HG02870 (cell line): ENCODE measurements at regions not wholly inside any gene's neighbourhood (a gene's known extent, or its start where the extent isn't known, plus 50 kb on each side); places are given as distances from the start of the nearest gene placed in this dataset.
"Not testable (repeated sequence)": the region's sequence is repeated elsewhere in the genome, so short reads cannot be mapped to it uniquely, and the experiment has no call there.

Experiments used
- ATAC-seq: cut with Tn5 transposase; IDR thresholded peaks from one replicate; pipeline ENCODE4 v1.9.1; 2021; ENCODE audit warnings: mild to moderate bottlenecking, moderate library complexity; ENCODE audit not compliant: unreplicated experiment

DNA sequence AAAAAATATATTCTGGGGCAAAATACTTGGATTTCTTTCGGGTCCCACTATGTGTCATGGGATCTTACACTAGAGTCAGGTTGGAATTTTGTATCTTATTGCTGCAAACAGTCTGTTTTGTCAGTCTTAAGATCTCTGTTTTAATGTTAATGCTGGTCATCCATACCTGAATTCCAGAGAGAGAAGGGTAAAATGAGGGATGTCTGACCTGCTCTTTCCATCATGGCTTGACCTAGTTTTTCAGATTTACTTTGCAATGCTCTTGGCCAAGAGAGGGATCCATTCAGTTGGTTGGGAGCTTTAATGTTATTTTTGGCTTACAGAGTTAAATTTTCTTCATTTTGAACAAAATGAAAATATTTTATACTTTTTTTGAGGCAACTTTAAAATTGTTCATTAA is 117.2 kb downstream of the CASP12 start:
- no peak for ATAC-seq

DNA sequence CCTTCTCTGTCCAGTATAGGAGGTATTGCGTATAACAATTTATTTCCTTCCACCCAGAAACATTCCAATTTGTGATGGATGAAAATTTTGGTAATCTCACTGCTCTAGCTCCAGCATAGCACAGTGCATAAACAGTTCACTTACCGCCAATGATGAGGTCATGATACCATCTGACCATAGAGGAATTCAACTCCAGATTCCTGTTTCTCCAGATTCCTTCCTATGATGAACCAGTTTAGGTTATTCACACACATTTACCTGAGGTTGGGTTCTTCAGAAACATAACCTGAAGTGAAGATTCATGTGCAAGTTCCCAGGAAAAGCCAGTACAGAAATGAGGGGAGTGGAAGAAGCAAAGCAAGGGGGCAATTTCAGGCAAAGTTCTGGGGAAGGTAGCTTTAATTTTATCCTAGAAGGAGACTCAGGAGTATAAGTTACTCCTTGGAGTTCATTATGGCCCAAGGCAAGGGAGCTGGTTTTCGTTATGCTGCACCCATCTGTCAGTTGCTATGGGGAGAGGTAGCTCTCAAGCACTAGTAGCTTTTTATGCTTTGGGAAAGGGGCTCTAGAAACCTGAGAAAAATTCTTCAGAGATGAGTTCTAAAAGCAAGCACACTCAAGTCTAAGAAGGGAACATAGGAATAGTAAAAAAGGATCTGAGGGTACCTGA is 121.6 kb downstream of the CASP12 start:
- no peak for ATAC-seq

DNA sequence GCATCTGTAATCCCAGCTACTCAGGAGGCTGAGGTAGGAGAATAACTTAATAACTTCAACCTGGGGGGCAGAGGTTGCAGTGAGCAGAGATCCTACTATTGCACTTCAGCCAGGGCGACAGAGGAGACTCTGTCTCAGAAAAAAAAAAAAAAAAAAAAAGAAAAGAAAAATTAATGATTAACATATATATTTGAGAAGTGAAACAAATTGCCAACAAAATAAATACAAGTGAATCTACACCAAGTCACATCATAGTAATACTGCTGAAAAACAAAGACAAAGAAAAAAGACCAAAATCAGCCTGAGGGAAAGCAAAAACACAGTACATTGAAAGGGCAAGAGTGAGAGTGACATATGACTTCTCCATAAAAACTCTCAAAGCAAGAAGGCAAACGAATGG is 123.7 kb downstream of the CASP12 start:
- ATAC-seq: no peak

DNA sequence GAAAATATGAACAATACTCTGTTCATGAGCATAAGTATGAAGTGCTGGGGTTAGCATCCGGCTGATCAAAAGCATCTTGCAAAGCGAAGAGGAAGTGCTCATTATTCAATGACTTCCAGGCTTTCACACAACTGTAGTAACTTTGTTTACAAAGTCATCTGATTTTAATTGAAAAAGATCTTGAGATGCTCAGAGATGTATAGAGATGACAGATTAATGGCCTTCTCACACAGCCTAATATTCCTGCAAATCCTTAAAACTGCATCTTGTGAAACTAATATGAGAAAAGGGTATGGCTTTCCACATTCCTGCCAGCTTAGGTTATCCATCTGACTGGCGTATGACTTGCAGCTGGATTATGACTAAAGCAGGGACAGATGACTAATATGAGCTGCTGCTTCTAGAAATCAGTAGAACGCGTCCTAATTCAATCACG is 125.4 kb downstream of the CASP12 start:
- no peak for ATAC-seq

DNA sequence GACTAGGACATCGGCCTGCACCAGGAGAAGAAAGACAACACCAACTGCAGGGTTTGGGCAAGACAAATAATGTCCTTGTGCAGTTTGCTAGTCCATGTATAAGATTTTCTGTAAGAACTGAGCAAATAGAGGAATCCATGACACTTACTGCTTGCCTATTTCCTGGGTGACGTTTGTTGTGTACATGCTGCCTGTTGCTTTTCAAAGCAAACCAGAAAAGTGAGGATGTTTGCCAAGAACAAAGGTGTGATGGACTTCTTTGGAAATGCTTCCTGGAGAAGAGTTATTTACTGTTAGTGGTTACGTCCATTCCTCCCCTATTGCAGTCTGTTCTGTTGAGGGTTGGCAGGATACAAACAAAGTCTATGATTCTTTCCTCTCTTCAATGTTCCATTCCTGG is 126.5 kb downstream of the CASP12 start:
- ATAC-seq: no peak

DNA sequence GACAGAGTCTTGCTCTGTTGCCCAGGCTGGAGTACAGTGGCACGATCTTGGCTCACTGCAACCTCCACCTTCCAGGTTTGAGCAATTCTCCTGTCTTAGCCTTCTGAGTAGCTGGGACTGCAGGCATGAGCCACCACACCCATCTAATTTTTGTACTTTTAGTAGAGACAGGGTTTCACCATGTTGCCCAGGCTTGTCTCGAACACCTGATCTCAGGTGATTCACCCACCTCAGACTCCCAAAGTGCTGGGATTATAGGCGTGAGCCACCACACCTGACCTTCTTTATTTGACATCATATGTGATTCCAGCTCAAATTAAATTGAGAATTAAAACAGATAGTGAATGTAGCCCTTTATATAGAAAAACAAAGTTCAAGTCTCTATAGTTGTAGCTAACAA is 127.2 kb downstream of the CASP12 start:
- not testable (repeated sequence) for ATAC-seq

DNA sequence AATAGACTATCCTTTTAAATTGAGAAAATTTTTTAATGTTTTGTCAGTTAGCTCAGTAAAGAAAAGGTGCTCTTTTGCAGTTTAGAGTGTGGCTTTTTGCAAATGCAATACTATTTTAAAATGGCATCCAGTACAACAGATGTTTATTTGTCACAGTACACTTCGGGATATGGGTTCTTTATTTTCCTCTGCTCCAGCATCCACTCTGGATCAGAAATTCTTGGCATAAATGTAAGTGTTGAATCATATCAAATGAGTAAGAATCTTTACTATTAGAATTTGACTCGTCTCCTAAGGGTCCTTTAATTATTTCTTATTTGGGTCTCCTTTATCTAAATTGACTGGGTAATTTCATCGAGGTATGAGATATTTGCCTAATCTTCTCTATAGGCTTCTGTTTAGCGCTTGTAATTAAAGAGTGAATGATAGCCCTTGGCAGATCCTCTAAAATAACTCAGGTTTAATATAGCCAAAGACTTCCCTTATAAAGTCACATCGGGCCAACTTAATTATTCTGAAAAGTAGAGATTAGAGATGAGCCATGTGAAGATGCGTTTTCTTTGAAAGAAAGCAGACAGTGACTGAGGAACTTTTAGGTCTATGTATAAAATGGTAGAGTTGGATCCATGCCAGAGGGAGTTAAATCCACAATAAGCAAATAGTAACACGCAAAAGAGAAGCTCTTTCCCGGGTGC is 132.7 kb downstream of the CASP12 start:
- no peak for ATAC-seq

DNA sequence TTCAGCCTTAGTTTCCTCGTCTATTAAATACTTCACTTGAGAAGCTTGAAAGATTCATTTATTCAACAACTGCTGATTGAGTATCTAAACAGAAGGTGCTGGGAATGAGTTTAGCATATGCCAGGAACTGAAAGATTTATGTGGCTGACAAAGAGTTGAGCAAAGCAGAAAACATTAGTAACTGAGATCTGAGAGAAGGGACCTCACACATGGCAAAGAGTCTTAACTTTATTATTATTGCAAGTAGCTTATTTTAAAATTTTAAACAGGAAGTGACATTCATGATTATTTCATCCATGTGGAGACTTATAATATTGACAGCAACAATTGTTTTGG is 133.6 kb downstream of the CASP12 start:
- ATAC-seq: no peak

DNA sequence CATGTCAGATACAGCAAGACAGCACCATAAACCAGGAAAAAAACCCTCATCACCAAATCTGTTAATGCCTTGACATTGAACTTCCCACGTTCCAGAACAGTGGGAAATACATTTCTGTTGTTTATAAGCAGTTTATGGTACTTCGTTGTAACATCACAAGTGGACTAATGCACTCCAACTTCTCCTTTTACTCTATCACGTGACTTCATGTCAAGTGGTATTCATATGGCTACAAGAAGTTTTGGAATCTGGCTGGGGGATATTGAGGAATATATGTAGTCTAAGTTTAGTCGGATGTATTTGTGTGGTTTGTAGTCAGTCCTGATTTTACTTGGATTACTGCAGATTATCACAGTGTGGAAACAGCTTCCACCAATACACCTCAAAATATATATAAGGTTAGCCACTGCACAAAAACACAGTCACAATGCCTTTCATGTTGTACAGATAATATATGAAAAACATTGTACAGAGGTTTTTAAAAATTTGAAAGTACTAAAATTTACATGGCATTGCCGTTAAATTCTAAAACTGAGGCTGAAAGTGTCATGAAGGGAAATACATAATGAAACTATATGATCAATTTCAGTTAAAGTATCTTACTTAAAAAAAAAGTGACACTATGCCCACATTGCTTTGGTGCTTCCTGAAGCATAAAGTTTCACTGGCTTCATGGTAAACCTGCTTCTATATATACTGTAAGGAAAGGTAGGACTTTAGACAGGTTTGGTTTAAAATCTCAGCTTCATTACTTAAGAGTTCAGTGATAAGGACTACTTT is 134.1 kb downstream of the CASP12 start:
- ATAC-seq: no peak

DNA sequence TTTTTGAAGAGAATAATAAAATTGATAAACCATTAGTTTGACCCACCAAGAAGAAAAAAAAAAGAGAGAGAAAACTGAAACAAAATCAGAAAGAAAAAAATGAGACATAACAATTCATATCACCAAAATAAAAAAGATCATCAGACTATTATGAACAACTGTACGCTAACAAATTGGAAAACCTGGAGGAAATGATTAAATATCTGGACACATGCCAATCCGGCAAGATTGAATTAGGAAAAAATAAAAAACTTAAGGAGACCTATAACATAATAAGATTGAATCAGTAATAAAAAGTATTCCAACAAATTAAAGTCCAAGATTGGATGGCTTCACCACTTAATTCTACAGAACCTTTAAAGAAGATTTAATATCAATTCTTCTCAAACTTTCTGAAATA is 136.7 kb downstream of the CASP12 start:
- no peak for ATAC-seq

DNA sequence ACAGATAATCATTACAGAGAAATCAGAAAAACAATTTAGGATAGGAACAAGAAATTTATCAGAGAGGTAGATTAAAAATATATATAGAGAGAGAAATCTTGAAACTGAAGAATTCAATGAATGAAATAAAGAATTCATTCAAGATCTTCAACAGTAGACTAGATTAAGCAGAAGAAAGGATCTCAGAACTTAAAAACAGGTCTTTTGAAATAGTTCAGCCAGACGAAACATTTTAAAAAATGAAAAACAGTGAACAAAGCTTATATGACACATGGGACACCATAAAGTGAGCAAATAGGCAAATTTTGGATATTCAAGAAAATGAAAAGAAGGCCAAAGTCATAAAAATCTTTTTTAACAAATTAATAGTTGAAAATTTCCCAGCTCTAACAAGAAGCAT is 138.8 kb downstream of the CASP12 start:
- ATAC-seq: no peak

DNA sequence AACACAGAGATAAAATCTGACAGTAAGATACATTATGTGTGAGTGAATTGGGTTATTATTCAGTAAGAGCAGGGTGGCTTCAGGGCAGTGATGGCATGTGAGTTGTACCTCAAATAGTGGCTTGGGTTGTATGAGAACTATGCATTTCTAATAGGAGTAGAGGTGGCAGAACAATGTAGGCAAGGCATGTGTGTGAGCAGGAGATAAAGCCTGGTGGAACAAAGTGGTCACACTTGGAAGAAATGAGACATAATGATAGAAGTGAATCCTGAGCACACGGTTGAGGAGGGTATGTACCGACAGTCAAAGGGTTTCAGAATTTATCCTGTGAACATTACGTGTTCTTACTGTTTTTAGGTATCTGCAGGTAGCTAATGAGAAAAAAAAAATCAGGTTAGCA is 159.3 kb downstream of the CASP12 start:
- ATAC-seq: no peak

DNA sequence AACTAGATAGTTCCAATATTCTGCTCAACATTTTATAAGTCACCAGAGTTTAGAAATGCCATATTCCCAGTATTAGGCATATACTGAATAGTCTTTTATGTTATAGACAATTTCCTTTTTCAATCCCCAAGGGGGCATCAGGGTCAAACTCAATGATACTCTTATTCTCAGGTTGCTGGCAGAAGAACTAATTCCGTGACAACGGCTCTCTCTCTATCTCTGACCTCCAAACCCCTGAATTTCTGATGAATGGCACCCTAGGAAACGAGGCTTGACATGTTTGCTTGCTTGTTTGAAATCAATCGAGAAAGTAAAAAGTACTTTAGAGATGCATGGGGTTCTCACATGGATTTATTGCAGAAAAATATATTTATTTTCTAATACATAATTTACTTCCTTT is 160.1 kb downstream of the CASP12 start:
- ATAC-seq: no peak

DNA sequence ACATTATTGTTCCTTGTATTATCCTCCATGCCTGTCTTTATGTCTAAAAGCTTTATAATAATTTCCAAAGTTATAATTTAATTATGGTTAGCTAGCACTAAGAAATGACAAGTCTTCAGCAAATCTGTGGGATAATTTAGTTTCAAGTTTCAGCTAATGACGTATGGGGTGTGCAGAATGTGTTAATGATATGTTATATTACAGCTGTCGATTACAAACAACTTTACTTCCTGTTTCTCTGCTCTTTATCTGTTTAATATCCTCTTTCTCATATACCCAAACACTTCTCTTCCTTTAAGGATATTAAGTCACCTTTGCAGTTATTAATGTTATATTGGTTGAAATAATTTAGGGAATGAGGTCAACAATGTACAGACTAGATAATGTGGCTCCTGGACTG is 161.8 kb downstream of the CASP12 start:
- ATAC-seq: no peak

DNA sequence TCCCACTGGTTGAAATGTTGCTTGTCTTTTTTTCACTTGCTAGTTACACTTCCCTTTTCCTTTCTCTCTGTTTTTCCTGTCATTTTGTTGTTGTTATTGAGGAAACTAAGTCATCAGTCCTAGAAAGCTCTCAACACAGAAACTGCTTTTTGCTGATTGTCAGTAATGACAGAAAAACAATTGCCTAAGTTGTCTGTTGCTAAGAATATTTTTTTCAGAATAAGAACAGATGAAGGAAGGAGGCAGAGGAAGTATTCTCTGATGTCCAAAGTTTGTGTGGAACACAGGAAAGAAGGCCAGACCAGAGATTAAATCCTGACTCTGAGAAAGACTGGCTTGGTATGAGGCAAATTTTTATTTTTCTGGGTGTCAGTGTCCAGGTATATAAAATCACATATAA is 163.3 kb downstream of the CASP12 start:
- no peak for ATAC-seq

DNA sequence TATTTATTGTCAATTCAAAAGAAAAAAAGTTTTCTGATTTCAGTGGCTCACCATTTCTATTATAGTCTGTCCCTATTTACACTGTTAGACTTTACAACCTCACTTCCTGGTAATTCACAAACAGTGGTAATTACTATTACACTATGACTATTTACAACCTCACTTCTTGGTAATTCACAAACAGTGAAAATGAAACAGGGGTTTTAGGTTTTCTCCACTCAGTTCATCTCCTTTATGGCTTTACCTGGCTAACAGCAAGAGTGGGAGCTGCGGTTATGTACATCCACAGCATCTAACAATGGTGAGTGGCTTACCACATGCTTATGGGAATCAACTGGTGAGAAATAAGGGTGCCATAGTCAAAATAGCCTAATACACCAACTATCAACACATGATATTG is 166.4 kb downstream of the CASP12 start:
- no peak for ATAC-seq

DNA sequence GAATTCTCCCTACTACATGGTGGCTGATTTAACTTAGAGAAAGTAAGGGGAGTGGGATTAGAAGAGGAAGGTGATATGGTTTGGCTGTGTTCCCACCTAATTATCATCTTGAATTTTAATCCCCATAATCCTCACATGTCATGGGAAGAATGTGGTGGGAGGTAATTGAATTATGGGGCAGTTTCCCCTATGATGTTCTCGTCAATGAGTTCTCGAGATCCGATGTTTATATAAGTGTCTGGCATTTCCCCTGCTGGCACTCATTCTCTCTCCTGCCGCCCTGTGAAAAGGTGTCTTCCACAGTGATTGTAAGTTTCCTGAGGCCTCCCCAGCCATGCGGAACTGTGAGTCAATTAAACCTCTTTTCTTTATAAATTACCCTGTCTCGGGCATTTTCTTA is 169.3 kb downstream of the CASP12 start:
- ATAC-seq: no peak

DNA sequence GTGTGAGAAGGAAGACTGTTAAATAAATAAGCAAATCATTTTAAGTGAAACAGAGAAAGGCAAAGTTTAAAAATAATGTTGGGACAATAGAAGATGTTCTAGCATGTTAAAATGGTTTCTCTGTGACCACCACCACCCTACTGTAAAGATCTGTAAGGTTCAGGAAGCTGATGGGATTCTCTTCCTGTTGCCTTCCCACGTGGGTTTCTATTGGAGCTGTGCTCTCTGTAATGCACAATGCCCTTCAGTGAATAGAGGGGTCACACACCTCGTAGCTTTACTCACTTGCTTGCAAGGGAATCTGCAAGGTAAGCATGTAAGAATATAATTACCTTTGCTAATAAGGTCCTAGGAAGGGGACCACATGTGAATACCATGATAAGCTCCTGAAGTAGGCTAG is 170.5 kb downstream of the CASP12 start:
- no peak for ATAC-seq

DNA sequence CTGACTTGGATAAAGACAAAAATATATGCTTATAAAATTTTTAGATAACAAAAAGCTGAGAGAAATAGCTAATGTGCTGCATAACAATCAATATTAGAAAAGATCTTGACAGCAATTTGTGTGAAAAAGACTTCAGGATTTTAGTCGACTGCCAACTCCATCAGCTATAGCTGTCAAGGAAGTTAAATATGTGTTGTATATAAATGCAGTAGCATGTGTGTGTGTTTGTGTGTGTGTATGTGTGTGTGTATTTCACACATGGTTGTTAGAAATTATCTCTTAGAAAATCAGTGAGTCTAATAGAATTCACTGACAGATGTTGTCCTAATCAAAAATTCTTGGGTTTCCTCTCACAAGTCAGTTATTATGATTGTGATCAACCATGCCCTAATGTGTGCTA is 171.2 kb downstream of the CASP12 start:
- ATAC-seq: no peak

DNA sequence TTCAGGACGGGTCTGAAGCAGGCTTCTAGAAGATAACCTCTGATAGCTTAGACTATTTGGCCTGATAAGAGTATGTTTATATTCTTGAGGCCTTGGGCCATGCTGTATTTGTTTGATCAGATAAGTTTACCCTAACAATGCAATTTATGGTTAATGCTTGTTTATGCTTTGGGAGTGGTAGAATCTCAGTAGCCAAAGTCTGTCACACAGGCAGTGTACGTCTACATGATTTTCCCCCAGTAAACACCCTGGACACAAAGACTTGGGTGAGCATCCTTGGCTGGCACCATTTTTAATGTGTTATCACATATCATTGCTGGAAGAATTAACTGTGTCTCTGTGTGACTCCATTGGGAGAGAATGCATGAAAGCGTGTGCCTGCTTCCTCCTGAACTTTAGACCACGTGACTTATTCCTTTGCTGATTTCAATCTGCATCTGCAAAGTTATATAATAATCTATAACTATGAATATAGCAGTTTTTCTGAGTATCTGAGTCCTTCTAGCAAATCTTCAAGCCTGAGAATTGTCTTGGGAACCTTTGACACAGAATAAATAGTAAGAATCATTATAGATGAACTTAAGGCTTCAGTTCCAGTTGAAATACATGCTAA is 172.4 kb downstream of the CASP12 start:
- no peak for ATAC-seq

DNA sequence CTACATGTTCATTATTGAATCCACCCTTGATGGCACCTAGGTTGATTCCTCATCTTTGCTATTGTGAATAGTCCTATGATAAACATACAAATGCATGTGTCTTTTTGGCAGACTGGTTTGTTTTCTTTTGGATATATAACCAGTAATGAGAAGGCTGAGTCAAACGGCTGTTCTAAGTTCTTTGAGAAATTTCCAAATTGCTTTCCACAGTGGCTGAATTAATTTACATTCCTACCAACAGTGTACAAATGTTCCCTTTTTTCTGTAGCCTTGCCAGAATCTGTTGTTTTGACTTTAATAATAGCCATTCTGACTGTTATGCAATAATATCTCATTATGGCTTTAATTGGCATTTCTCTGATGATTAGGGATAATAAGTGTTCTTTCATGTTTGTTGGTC is 184.9 kb downstream of the CASP12 start:
- no peak for ATAC-seq
